ENCODE measurements at regions not wholly inside any gene's neighbourhood (a gene's known extent, or its start where the extent isn't known, plus 50 kb on each side); places are given as distances from the start of the nearest gene placed in this dataset.

DNA sequence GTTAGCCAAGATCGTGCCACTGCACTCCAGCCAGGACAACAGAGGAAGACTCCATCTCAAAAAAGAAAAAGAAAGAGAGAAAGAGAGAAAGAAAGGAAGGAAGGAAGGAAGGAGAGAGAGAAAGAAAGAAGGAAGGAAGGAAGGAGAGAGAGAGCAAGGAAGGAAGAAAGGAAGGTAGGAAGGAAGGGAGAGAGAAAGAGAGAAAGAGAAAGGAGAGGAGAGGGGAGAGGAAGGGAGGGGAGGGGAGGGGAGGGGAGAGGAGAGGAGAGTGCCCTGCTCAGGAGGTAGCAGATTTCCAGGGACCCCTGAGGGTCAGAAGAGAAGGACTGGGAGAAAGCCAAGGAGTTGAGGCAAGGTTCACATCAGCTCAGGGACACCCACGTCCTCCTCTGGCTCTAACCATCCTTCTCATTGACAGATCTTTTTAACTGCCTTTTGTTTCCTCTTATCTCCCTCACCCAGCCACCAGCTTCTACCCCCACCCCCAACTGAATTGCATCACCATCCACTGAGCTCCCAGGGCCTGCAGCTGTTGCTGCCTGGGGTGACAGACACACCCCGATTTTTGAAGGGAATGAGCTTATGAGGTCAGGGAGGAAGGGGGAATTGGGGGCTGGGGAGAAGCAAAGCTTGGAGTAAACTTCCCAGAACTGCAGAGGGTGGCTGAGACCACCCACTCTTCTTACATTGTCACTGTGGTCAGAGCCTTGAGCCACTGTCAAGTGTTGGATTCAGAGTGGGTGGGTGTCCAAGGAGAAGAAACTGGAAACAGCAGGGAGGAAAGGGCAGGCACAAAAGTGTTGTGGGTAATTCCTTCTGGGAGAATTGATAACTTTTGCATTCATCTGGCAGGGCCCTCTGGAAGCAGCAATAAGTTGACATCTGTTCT lies 91.6 kb downstream of the GLUL start:
- no peak for TF ChIP-seq GATA3 (IDR thresholded peaks at IDR 0.05; ENCODE audit: low read depth, low read length)
- TF ChIP-seq GATA2 (IDR thresholded peaks at IDR 0.05; ENCODE audit: low read depth, low read length): no peak

DNA sequence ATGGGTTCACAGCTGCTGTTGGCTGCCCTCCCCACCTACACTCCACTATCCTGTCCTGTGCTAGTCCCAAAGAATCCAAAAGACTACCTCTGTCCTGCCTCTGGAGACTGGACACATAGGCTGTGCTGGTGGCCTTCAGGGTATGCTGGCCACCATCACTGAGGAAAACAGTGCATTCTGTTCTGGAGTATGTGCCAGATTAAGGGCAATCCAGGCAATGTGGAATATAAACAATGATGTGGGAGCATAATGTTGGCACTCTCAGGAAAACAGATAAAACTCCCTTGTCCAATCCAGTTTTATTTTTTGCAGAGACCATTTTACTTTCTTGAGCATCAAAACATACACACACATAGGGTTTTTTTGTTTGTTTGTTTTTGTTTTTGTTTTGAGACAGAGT lies 94.3 kb downstream of the GLUL start:
- no peak for TF ChIP-seq GATA3 (IDR thresholded peaks at IDR 0.05; ENCODE audit: low read depth, low read length)

DNA sequence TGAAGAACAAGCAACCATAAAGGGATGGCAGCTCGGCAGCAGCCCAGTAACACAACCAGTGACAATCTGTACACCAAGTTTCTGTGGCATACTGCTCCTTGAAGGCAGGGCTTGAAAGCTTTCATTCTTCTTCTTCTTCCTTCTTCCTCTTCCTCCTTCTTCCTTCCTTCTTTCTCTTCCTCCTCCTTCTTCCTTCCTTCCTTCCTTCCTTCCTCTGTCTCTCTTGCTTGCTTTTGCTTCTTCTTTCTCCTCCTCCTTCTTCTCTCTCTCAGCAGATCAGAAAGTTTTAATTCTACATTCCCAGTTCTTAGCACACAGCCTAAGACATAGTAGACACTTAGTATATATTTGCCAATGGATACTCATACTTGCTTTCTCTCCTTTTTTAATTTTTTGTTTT lies 95.9 kb downstream of the GLUL start:
- TF ChIP-seq GATA2 (IDR thresholded peaks at IDR 0.05; ENCODE audit: low read depth, low read length): no peak
- no peak for TF ChIP-seq GATA3 (IDR thresholded peaks at IDR 0.05; ENCODE audit: low read depth, low read length)

DNA sequence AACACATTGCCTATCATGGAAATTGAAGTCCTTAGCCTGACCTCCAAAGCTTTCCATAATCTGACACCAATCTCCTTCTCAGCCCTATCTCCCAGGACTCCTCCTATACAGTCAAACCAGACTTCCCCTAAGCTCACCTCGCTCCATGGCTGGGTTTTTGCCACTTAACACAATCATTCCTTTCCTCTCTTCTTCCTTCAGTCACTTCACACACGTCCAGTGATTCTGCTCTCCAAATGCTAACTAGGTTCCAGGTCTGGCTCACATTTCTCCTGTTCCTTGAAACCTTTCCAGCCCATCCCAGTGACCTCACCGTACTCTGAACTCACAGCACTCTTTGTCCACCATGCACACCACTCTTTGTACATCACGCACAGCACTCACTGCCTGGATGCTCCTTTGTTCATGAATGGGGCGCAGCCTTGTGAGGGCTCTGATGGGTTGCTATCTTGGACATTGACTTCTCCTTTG lies 98.4 kb downstream of the GLUL start:
- TF ChIP-seq GATA2 (IDR thresholded peaks at IDR 0.05; ENCODE audit: low read depth, low read length) (no peak), GATA3 (IDR thresholded peaks at IDR 0.05; ENCODE audit: low read depth, low read length) (no peak)

DNA sequence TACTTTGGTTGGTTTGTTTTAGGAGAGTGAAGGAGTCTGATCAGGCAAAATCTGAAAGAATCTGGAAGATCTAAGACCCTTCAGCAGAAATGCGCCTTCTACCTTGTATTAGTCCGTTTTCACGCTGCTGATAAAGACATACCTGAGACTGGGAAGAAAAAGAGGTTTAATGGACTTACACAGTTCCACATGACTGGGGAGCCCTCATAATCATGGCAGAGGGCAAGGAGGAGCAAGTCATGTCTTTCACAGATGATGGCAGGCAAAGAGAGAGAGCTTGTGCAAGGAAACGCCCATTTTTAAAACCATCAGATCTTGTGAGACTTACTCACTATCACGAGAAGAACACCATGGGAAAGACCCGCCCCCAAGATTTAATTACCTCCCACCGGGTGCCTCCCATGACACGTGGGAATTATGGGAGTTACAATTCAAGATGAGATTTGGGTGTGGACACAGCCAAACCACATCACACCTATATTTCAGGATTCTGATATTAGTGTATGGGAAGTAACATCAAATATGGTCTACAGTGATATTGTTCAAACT lies 99.3 kb downstream of the GLUL start:
- TF ChIP-seq GATA2 (IDR thresholded peaks at IDR 0.05; ENCODE audit: low read depth, low read length) (no peak), GATA3 (IDR thresholded peaks at IDR 0.05; ENCODE audit: low read depth, low read length) (no peak)

DNA sequence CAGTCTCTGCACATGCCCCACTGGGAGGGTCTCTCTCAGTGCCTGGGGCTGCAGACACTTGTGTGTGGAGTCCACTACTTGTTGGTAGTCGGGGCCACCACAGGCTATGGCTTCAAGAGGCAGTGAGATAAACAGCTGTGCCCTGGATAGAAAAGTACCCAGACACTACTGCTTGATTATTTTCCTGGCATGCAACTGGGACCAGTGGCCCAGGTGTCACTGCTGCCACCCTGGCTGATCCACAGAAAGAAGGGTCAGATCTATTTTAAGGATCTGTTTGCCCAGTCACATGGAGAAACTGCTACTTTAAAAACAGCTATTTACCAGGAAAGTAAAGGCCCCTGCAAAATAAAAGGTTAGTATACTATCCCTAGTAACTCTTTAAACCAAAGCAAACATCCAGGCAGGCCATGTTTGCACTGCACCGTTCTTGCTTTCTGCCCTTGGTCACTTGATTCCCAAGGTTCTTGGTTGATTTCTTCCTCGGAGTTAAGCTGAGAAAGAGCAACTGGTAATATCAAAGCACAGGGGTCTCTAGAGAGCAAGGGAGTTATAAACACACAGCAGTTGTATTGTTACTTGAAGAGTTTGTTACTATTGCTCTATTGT lies 99.9 kb downstream of the GLUL start:
- TF ChIP-seq GATA3 (IDR thresholded peaks at IDR 0.05; ENCODE audit: low read depth, low read length): no peak

DNA sequence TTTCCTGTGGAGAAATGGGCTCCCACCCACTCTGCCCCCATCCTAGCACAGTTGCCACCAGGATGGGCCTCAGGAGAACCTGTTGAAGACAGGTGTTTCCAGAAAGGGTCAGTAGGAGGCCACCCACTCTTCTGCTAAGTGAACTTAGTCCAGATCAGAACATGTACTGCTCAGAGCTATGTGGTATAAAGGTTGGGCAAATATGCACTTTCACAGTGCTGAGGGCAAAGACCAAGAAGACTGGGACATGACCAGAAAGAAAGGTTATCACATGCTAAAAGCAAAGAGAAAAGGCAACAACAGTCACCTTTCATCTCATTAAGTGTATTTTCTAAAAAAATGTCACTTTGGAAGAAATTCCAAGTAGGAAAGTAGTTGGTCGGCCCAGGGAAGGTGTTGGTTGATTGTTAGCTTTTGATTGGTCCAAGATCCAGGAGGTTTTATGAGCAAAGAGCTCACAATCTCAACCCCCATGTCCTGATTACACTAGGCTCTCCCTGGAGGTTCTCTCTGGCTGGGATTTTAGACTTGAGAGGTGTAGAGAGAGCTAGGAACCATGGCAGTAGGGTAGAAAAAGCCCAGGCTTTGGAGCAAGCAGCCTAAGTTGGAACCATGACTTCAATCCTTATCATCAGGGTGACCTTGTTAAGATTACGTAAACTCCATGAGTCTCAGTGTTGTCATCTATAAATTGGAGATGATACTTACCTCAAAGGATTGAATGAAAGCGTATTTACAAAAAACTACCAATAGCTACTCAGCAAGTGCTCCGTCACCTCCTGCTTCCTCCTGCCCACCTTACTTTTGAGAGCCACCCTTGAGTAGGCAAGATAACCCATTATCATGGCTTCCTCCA lies 102.6 kb downstream of the GLUL start:
- TF ChIP-seq GATA2 (IDR thresholded peaks at IDR 0.05; ENCODE audit: low read depth, low read length): no peak
- no peak for TF ChIP-seq GATA3 (IDR thresholded peaks at IDR 0.05; ENCODE audit: low read depth, low read length)

DNA sequence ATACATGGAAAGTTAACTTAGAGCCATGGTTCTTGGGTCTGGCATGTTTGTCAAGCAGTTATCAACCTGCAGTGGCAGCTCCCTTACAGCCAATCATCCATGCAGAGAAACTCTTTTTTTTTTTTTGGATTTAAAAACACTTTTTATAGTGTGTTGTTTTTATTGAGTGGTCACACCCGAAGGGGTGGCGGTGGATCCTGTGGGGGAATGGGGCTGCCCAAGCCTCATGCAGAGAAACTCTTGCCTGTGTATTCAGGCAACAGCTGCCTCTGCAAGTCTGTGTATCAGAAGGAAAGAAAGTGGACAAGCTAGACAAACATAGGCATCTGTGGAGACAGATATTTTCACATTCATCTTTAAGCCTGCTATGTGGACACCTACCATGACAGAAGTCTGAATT lies 104.8 kb downstream of the GLUL start:
- TF ChIP-seq GATA3 (IDR thresholded peaks at IDR 0.05; ENCODE audit: low read depth, low read length) (no peak), GATA2 (IDR thresholded peaks at IDR 0.05; ENCODE audit: low read depth, low read length) (no peak)

DNA sequence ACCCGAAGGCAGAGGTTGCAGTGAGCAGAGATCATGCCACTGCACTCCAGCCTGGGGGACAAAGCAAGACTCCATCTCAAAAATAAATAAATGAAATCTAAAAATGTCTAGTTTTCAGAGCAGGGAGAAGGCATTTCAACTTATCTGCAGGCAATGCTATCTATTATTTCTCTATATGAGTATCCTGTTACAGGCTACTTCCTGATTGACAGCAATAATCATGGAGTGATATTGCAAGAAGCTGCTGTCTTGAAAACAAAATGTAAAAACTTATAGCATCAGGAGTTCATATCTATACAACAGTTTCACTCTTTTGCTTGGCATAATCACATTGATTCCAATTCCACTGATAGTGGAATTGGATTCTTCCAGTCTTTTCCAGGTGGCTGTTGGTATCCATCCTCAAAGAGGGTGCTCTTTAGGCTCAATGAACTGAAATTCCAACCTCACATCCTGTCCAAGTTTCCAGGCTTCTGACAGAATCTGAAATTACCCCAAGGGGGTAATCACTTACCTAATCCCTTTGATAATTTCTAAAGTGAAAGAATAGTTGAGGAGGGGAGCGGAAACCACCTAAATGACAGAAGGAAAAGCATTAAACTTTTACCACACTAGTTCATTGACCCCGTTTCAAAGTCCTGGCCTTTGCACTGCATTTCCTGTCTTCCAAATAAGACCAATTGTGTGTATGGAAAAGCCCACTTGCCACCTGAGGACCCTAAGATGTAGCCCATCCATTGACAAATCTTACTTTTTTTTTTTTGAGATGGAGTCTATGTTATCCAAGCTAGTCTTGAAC lies 107.6 kb downstream of the GLUL start:
- no peak for TF ChIP-seq GATA3 (IDR thresholded peaks at IDR 0.05; ENCODE audit: low read depth, low read length)
- TF ChIP-seq GATA2 (IDR thresholded peaks at IDR 0.05; ENCODE audit: low read depth, low read length): no peak

DNA sequence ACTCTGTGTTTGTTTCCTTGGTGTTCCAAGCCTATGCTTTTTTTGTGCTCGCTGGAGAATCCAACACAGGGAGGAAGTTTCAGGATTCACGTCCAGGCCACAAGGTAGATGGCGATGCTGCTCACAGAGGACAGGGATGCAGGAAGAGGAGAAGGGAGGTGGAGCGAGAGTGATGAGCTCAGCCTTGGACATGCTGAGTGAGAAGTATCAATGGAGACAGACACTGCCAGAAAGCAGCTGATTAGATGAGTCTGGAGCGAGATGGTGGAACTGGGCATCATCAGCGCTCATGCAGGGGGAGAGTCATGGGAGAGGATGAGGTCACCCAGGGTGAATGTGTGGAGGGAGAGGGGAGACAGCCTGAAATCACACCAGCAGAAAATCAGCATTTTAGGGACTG lies 110.0 kb downstream of the GLUL start:
- no peak for TF ChIP-seq GATA2 (IDR thresholded peaks at IDR 0.05; ENCODE audit: low read depth, low read length)
- TF ChIP-seq GATA3 (IDR thresholded peaks at IDR 0.05; ENCODE audit: low read depth, low read length): no peak

DNA sequence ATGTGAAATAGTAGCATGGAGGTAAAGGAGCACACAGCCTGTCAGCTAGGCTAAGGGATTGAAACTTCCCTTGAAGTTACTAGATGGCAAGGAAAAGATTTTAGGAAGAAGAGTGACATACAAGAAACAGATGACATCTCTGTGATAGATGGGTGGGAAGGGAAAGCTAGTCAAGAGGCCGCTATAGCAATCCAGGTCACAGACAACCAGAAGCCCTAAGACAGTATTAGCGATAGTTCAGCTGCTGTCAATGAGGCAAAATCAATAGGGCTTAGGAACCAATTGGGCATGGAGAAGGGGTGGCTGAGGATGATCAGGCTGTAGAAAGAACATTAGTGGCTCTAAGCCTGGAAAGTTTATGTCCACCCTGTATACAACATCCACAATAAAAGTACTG lies 111.1 kb downstream of the GLUL start:
- TF ChIP-seq GATA3 (IDR thresholded peaks at IDR 0.05; ENCODE audit: low read depth, low read length) (no peak), GATA2 (IDR thresholded peaks at IDR 0.05; ENCODE audit: low read depth, low read length) (no peak)

DNA sequence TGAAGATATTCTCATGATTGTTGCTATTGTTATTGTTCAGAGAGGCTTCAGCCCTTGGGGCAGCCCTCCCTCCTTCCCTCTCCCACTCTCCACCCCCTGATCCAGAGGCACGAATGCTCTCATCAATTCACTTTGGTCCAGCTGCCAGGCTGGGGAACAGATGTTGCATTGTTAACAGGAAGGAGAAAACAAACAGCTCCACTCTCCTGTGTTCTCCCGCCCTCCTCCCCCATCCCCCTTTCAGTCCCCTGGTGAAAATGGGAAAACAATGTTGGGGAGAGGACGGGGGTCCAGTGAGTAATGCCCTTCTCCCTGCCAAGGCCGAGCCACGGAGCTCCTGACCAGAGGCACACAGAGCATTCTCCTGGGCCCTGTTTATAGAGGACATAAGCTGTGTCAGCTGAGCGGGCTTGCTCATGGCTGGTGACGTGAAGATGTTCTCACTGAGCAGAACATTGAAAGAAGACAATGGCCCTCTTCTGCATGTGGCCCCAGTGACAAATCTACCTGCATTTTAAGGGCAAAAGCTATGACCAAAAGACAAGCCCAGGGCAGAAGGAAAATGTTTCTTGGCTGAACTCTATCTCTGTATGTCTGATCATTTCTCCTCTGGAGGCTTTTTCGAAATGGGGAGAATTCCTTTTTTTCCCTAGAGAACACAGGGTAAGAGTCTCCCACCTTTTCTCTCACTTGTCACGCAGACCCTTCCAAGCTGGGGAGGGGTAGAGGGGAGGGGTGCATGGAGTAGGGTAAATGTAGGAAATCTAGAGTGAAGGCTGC lies 111.7 kb downstream of the GLUL start:
- TF ChIP-seq GATA3 (IDR thresholded peaks at IDR 0.05; ENCODE audit: low read depth, low read length): no peak
- TF ChIP-seq GATA2 (IDR thresholded peaks at IDR 0.05; ENCODE audit: low read depth, low read length): no peak

DNA sequence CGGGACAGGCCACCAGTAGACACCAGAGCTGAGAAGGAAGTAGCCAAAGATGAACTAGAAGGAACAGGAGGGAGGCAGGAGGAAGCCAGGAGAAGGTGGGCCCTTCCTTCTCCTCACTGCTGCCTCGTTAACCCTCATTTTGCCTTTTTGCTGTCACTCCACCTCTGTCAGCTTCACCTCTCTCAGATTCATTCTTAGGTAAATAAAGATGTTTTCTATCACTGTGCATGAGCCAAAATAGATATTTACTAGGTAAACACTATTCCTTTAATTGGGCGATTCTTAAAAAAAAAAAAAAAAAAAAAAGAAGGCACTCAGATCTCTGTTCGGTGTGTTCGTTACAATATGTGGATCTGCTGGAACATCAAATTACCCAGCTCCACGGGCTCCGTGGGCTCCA lies 112.3 kb downstream of the GLUL start:
- TF ChIP-seq GATA2 (IDR thresholded peaks at IDR 0.05; ENCODE audit: low read depth, low read length) (no peak), GATA3 (IDR thresholded peaks at IDR 0.05; ENCODE audit: low read depth, low read length) (no peak)
